ENCODE measurements at regions not wholly inside any gene's neighbourhood (a gene's known extent, or its start where the extent isn't known, plus 50 kb on each side); places are given as distances from the start of the nearest gene placed in this dataset.

DNA sequence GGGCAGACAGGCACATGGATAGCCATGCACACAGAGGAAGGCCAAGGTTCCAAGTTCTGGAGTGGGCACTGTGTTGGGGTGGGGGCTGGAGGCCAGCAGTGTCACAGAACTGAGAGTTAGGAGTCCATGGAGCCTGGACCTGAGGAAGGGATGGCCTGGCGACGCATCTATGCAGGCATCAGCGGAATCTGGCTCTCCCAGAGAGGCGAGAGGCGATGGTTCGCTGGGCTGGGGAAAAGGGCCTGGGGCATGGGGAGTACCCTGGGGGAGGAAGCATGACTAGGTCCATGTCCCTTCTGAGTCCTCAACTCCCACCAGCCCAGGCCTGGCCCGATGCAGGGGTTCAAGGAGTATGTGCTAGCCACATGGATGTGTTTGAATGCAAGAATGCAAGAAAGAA, 192.8 kb upstream of the LINGO1 start:
- TF ChIP-seq, protein P1, sequence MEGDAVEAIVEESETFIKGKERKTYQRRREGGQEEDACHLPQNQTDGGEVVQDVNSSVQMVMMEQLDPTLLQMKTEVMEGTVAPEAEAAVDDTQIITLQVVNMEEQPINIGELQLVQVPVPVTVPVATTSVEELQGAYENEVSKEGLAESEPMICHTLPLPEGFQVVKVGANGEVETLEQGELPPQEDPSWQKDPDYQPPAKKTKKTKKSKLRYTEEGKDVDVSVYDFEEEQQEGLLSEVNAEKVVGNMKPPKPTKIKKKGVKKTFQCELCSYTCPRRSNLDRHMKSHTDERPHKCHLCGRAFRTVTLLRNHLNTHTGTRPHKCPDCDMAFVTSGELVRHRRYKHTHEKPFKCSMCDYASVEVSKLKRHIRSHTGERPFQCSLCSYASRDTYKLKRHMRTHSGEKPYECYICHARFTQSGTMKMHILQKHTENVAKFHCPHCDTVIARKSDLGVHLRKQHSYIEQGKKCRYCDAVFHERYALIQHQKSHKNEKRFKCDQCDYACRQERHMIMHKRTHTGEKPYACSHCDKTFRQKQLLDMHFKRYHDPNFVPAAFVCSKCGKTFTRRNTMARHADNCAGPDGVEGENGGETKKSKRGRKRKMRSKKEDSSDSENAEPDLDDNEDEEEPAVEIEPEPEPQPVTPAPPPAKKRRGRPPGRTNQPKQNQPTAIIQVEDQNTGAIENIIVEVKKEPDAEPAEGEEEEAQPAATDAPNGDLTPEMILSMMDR (IDR thresholded peaks at IDR 0.05) = no peak
- TF ChIP-seq POLR2A (IDR thresholded peaks at IDR 0.05) = no peak

All from heart left ventricle (tissue), 13 donors.